HCT116 (cell line): ENCODE measurements at regions not wholly inside any gene's neighbourhood (a gene's known extent, or its start where the extent isn't known, plus 50 kb on each side); places are given as distances from the start of the nearest gene placed in this dataset.

Experiments
- ATAC-seq: fragments of 200-7000 bp; cut with Tn5 transposase; 2 replicates; pipeline ENCODE4 v1.9.1; 2020; ENCODE audit warnings: mild to moderate bottlenecking, moderate library complexity
- BruUV-seq: library from RNA; stranded (reverse); fragments of 400-500 nt; replicated peaks from 2 replicates; lab custom pipeline; 2021; lab: Mats Ljungman, UMichigan
- CTCF ChIA-PET: fragments of 300-600 bp; sonication (Branson Sonifier 250); formaldehyde crosslinking; loops from one replicate; lab custom pipeline; 2021; ENCODE audit warnings: antibody characterized with exemption; lab: Charles Lee
- POLR2A ChIA-PET: fragments of 300-600, 350-600 bp; sonication (Branson Sonifier 250); formaldehyde crosslinking; loops from one replicate; lab custom pipeline; 2021; ENCODE audit warnings: antibody characterized with exemption; lab: Charles Lee
- RAD21 ChIA-PET, 2 experiments: fragments of 300-600 bp; sonication (Branson Sonifier 250); formaldehyde crosslinking; loops; one replicate each; lab custom pipeline; 2023; ENCODE audit warnings: low total read pairs in 2 of 2; ENCODE audit not compliant: uncharacterized antibody in 2 of 2, unreplicated experiment in 2 of 2, low non-redundant PET in 1 of 2; lab: Charles Lee
- DNase-seq: peaks from one replicate; pipeline ENCODE4 v3.0.0-alpha.2; 2010; ENCODE audit warnings: low read depth, low spot score
- H2AFZ ChIP-seq: fragments of 200-600 bp; shearing (Covaris generic), sonication (generic); 2 replicates; pipeline ENCODE4 v1.6.1; 2017; ENCODE audit warnings: low read depth, mixed run types, mixed read lengths, antibody characterized with exemption, low read length; ENCODE audit not compliant: poor library complexity, severe bottlenecking
- H3K27ac ChIP-seq: 2 replicates; pipeline ENCODE4 v1.5.1; 2012; ENCODE audit warnings: low read depth, low read length
- H3K27me3 ChIP-seq: fragments of 200-600 bp; sonication (generic); 2 replicates; pipeline ENCODE4 v1.6.1; 2016; ENCODE audit warnings: mixed run types, low read length, mixed read lengths; ENCODE audit not compliant: insufficient read depth
- H3K36me3 ChIP-seq, 2 experiments: fragments of 200-500 bp in 1 of 2; fragments of 200-600 bp in 1 of 2; sonication (Bioruptor generic) in 1 of 2; sonication (generic) in 1 of 2; 2 replicates each; pipeline versions ENCODE4 v1.5.1 to v1.6.1; 2014 to 2016; ENCODE audit warnings: low read length in 2 of 2, inconsistent platforms in 1 of 2, mixed read lengths in 1 of 2, mixed run types in 1 of 2; ENCODE audit not compliant: insufficient read depth in 2 of 2, control insufficient read depth in 1 of 2
- H3K4me1 ChIP-seq, 2 experiments: fragments of 200-600 bp in 1 of 2; sonication (generic) in 1 of 2; 2 replicates each; pipeline versions ENCODE4 v1.5.1 to v1.6.1; 2012 to 2017; ENCODE audit warnings: low read length in 2 of 2, inconsistent platforms in 1 of 2, mild to moderate bottlenecking in 1 of 2, mixed read lengths in 1 of 2, mixed run types in 1 of 2, moderate library complexity in 1 of 2; ENCODE audit not compliant: insufficient read depth in 2 of 2, control insufficient read depth in 1 of 2
- H3K4me2 ChIP-seq: fragments of 200-600 bp; sonication (generic); 2 replicates; pipeline ENCODE4 v1.6.1; 2017; ENCODE audit warnings: mixed run types, low read length, mixed read lengths
- H3K4me3 ChIP-seq, 2 experiments: fragments of 200-600 bp in 1 of 2; sonication (generic) in 1 of 2; replicated peaks in 1 of 2; 2 replicates each; pipeline ENCODE4 v1.5.1; 2011 to 2016; ENCODE audit warnings: low read length in 2 of 2, control low read depth in 1 of 2, low read depth in 1 of 2, mild to moderate bottlenecking in 1 of 2, mixed read lengths in 1 of 2, mixed run types in 1 of 2
- H3K79me2 ChIP-seq: fragments of 200-600 bp; sonication (generic); 2 replicates; pipeline ENCODE4 v1.6.1; 2017; ENCODE audit warnings: mild to moderate bottlenecking, mixed run types, low read length, moderate library complexity, mixed read lengths; ENCODE audit not compliant: insufficient read depth
- H3K9ac ChIP-seq: fragments of 200-600 bp; sonication (generic); 2 replicates; pipeline ENCODE4 v1.6.1; 2016; ENCODE audit warnings: low read length, mixed read lengths
- H3K9me2 ChIP-seq: fragments of 200-600 bp; sonication (generic), shearing (Covaris generic); 2 replicates; pipeline ENCODE4 v1.6.1; 2017; ENCODE audit warnings: mixed run types, mild to moderate bottlenecking, moderate library complexity; ENCODE audit not compliant: insufficient read depth
- H3K9me3 ChIP-seq, 2 experiments: fragments of 200-500 bp in 1 of 2; fragments of 200-600 bp in 1 of 2; sonication (Bioruptor generic) in 1 of 2; sonication (generic) in 1 of 2; 2 replicates each; pipeline ENCODE4 v1.6.1; 2014 to 2017; ENCODE audit warnings: low read length in 2 of 2, mixed read lengths in 2 of 2, inconsistent platforms in 1 of 2, low read depth in 1 of 2, mild to moderate bottlenecking in 1 of 2, mixed run types in 1 of 2, moderate library complexity in 1 of 2; ENCODE audit not compliant: control insufficient read depth in 1 of 2, insufficient read depth in 1 of 2
- H4K20me1 ChIP-seq: fragments of 200-600 bp; sonication (generic), shearing (Covaris generic); 2 replicates; pipeline ENCODE4 v1.6.1; 2017; ENCODE audit warnings: mixed run types, mild to moderate bottlenecking, moderate library complexity; ENCODE audit not compliant: insufficient read depth
- EGR1 ChIP-seq: IDR thresholded peaks from 2 replicates; pipeline ENCODE4 v1.6.1; 2012; ENCODE audit warnings: low read depth
- EZH2 ChIP-seq: fragments of 200-600 bp; sonication (generic); IDR thresholded peaks from 2 replicates; pipeline ENCODE4 v1.6.1; 2017; ENCODE audit warnings: antibody characterized with exemption, mixed run types
- EZH2phosphoT487 ChIP-seq: fragments of 200-600 bp; IDR thresholded peaks from 2 replicates; pipeline ENCODE4 v1.6.1; 2018; ENCODE audit warnings: antibody characterized with exemption, borderline replicate concordance
- JUND ChIP-seq: IDR thresholded peaks from 2 replicates; pipeline ENCODE4 v1.6.1; 2012
- POLR2AphosphoS5 ChIP-seq: IDR thresholded peaks from 2 replicates; pipeline ENCODE4 v1.6.1; 2011; ENCODE audit warnings: mild to moderate bottlenecking, low read depth, low read length, moderate library complexity
- REST ChIP-seq: IDR thresholded peaks from 2 replicates; pipeline ENCODE4 v1.6.1; 2012; ENCODE audit warnings: low read depth
- SRF ChIP-seq: IDR thresholded peaks from 2 replicates; pipeline ENCODE4 v1.6.1; 2012; ENCODE audit warnings: low read depth
- ZBTB33 ChIP-seq: IDR thresholded peaks from 2 replicates; pipeline ENCODE4 v1.6.1; 2011; ENCODE audit warnings: mild to moderate bottlenecking, low read length, moderate library complexity; ENCODE audit not compliant: insufficient replicate concordance; ENCODE audit errors: extremely low read depth
- ZFX ChIP-seq: fragments of 450-650 bp; IDR thresholded peaks from 2 replicates; pipeline ENCODE4 v1.6.1; 2017
- ZNF274 ChIP-seq: fragments of 200-500 bp; sonication (Bioruptor generic); IDR thresholded peaks from 2 replicates; pipeline ENCODE4 v1.6.1; 2014; ENCODE audit warnings: mild to moderate bottlenecking, low read depth, low read length, inconsistent platforms
- intact Hi-C: fragments of 100-400 bp; cut with micrococcal nuclease; formaldehyde crosslinking; loops from 2 replicates; pipeline ENCODE4 v1.10.0; 2022

GRCh38 chr17:34757611-34758010, 178.2 kb downstream of the TMEM132E start:
- no TSS peak for BruUV-seq
- no peak overlapping the region for H2AFZ ChIP-seq
- ATAC-seq (no peak), DNase-seq (no peak)
- intact Hi-C loops, result no loop called here
- no peak overlapping the region for H3K4me2 ChIP-seq
- TF ChIP-seq REST (no peak), POLR2AphosphoS5 (no peak), SRF (no peak), ZNF274 (no peak), EGR1 (no peak), EZH2phosphoT487 (no peak), ZFX (no peak), ZBTB33 (no peak), JUND (no peak), EZH2 (no peak)
- peaks cover 0 to 3% of the 10 kb centered on the region in 2 experiments; a peak in 1 of 4 replicates for H3K4me1 ChIP-seq
- H3K9me3 ChIP-seq, result no peaks in the 10 kb centered on the region
- H3K4me3 ChIP-seq, result no peak overlapping the region
- H3K9me2 ChIP-seq, result no peaks in the 10 kb centered on the region
- ChIA-PET CTCF (no interaction called here), RAD21 (no interaction called here), POLR2A (no interaction called here)
- no peaks in the 10 kb centered on the region for H3K36me3 ChIP-seq
- no peaks in the 10 kb centered on the region for H4K20me1 ChIP-seq
- no peaks in the 10 kb centered on the region for H3K79me2 ChIP-seq
- H3K27me3 ChIP-seq, result peaks cover 66% of the 10 kb centered on the region
- no peak overlapping the region for H3K27ac ChIP-seq
- H3K9ac ChIP-seq, result no peak overlapping the region
